CD4-positive, alpha-beta memory T cell (primary cell): ENCODE measurements at regions not wholly inside any gene's neighbourhood (a gene's known extent, or its start where the extent isn't known, plus 50 kb on each side); places are given as distances from the start of the nearest gene placed in this dataset.

Experiments
- CTCF ChIA-PET: fragments of 350-600 bp; sonication (Branson Sonifier 250); formaldehyde crosslinking; loops from one replicate; lab custom pipeline; 2021; ENCODE audit warnings: inconsistent platforms; ENCODE audit not compliant: partially characterized antibody; lab: Charles Lee
- POLR2A ChIA-PET: fragments of 350-600 bp; sonication (Branson Sonifier 250); formaldehyde crosslinking; loops from one replicate; lab custom pipeline; 2021; ENCODE audit not compliant: partially characterized antibody; lab: Charles Lee
- DNase-seq, 5 donors: peaks; one replicate each; pipeline versions ENCODE4 v3.0.0 to v3.0.0-alpha.2; 2020 to 2022; ENCODE audit warnings: mixed read lengths in 1 of 5
- H3K27ac ChIP-seq: one replicate; pipeline ENCODE4 v1.7.0; 2013; ENCODE audit warnings: low read depth, low read length
- H3K27me3 ChIP-seq: 2 replicates; pipeline ENCODE4 v1.7.0; 2013; ENCODE audit warnings: mild to moderate bottlenecking, low read length, moderate library complexity; ENCODE audit not compliant: insufficient read depth
- H3K36me3 ChIP-seq: 2 replicates; pipeline ENCODE4 v1.7.0; 2013; ENCODE audit warnings: mild to moderate bottlenecking, low read length, moderate library complexity; ENCODE audit not compliant: insufficient read depth
- H3K4me1 ChIP-seq: 2 replicates; pipeline ENCODE4 v1.7.0; 2013; ENCODE audit warnings: mild to moderate bottlenecking, low read length, moderate library complexity; ENCODE audit not compliant: insufficient read depth
- H3K4me3 ChIP-seq, 2 donors: one replicate each; pipeline ENCODE4 v1.7.0; 2013; ENCODE audit warnings: low read length in 2 of 2, mild to moderate bottlenecking in 1 of 2
- H3K9me3 ChIP-seq, 2 donors: one replicate each; pipeline ENCODE4 v1.7.0; 2013; ENCODE audit warnings: low read length in 2 of 2, control low read depth in 1 of 2; ENCODE audit not compliant: control insufficient read depth in 1 of 2
- H3K27ac Mint-ChIP-seq, 7 donors: one replicate each; pipeline ENCODE4 v1.8.0; 2020 to 2021; ENCODE audit warnings: mixed read lengths in 7 of 7, mild to moderate bottlenecking in 6 of 7, inconsistent platforms in 3 of 7, moderate library complexity in 3 of 7
- H3K27me3 Mint-ChIP-seq, 2 donors: one replicate each; pipeline ENCODE4 v1.8.0; 2020 to 2021; ENCODE audit warnings: mixed read lengths in 2 of 2
- H3K36me3 Mint-ChIP-seq, 2 donors: one replicate each; pipeline ENCODE4 v1.8.0; 2020 to 2021; ENCODE audit warnings: mixed read lengths in 2 of 2, inconsistent platforms in 1 of 2, mild to moderate bottlenecking in 1 of 2
- H3K4me1 Mint-ChIP-seq, 4 donors: one replicate each; pipeline ENCODE4 v1.8.0; 2020 to 2021; ENCODE audit warnings: mixed read lengths in 4 of 4, mild to moderate bottlenecking in 1 of 4
- H3K4me3 Mint-ChIP-seq, 8 donors: one replicate each; pipeline ENCODE4 v1.8.0; 2020 to 2021; ENCODE audit warnings: mixed read lengths in 8 of 8, mild to moderate bottlenecking in 7 of 8, moderate library complexity in 6 of 8, inconsistent platforms in 3 of 8
- H3K9me3 Mint-ChIP-seq, 8 donors: one replicate each; pipeline ENCODE4 v1.8.0; 2020 to 2021; ENCODE audit warnings: mixed read lengths in 8 of 8, mild to moderate bottlenecking in 5 of 8, inconsistent platforms in 3 of 8, moderate library complexity in 1 of 8
- intact Hi-C: fragments of 100-400 bp; cut with micrococcal nuclease; formaldehyde crosslinking; loops from one replicate; pipeline ENCODE4 v1.15.1; 2023

- H3K27ac ChIP-seq: no peak overlapping the region
- DNase-seq: no peak
- CTCF ChIA-PET: no interaction called here
These were observed 190.0 kb upstream of the LINGO1 start for GRCh38 chr15:77822631-77823230.

GRCh38 chr15:77821959-77822256 is 189.2 kb upstream of the LINGO1 start:
- intact Hi-C loops: no loop called here
- POLR2A ChIA-PET: no interaction called here
- Histone ChIP-seq H3K36me3 (no peaks in the 10 kb centered on the region), H3K9me3 (no peaks in the 10 kb centered on the region), H3K4me3 (no peak overlapping the region), H3K4me1 (no peaks in the 10 kb centered on the region), H3K27ac (no peak overlapping the region), H3K27me3 (no peaks in the 10 kb centered on the region)
- CTCF ChIA-PET: interaction anchor here (1.1 to 1.7 kb wide), 2 partner anchors 10 to 188 kb away, joined by 3 to 4 read pairs; no protein-coding TSS in a partner anchor
- Mint-ChIP-seq H3K4me1 (peaks cover 0 to 12% (median 7%) of the 10 kb centered on the region in 4 donors), H3K4me3 (peak overlapping the region in 1 of 8 donors; percentile 20), H3K27ac (peak overlapping the region in 1 of 7 donors; percentile 35), H3K27me3 (peaks cover 29 to 47% of the 10 kb centered on the region in 2 donors), H3K36me3 (no peaks in the 10 kb centered on the region), H3K9me3 (peaks cover 0 to 2% (median 0%) of the 10 kb centered on the region in 8 donors)
- DNase-seq: no peak

More at GRCh38 chr15:77822631-77823230, 190.0 kb upstream of the LINGO1 start:
- intact Hi-C loops: no loop called here
- Mint-ChIP-seq H3K27me3 (peaks cover 26 to 42% of the 10 kb centered on the region in 2 donors), H3K9me3 (peaks cover 0 to 2% (median 0%) of the 10 kb centered on the region in 8 donors), H3K36me3 (no peaks in the 10 kb centered on the region), H3K4me3 (no peak overlapping the region), H3K27ac (no peak overlapping the region), H3K4me1 (peaks cover 0 to 10% (median 6%) of the 10 kb centered on the region in 4 donors)
- no peaks in the 10 kb centered on the region for H3K27me3 ChIP-seq
- POLR2A ChIA-PET: no interaction called here
- H3K4me1 ChIP-seq: no peaks in the 10 kb centered on the region
- H3K4me3 ChIP-seq: no peak overlapping the region
- no peaks in the 10 kb centered on the region for H3K36me3 ChIP-seq
- no peaks in the 10 kb centered on the region for H3K9me3 ChIP-seq

- Histone ChIP-seq H3K4me3 (no peak overlapping the region), H3K27ac (no peak overlapping the region), H3K4me1 (no peaks in the 10 kb centered on the region), H3K9me3 (no peaks in the 10 kb centered on the region), H3K27me3 (no peaks in the 10 kb centered on the region), H3K36me3 (no peaks in the 10 kb centered on the region)
- no peak overlapping the region for H3K4me3 Mint-ChIP-seq
- intact Hi-C loops: no loop called here
- H3K4me1 Mint-ChIP-seq: peaks cover 0 to 12% (median 7%) of the 10 kb centered on the region in 4 donors
- H3K36me3 Mint-ChIP-seq: no peaks in the 10 kb centered on the region
- peak in 1 of 5 donors; percentile 3 for DNase-seq
- peaks cover 0 to 2% (median 0%) of the 10 kb centered on the region in 8 donors for H3K9me3 Mint-ChIP-seq
- ChIA-PET CTCF (interaction anchor here (1.1 to 1.7 kb wide), 3 partner anchors 10 to 187 kb away, joined by 3 to 4 read pairs (median 3); no protein-coding TSS in a partner anchor), POLR2A (no interaction called here)
- no peak overlapping the region for H3K27ac Mint-ChIP-seq
- peaks cover 29 to 49% of the 10 kb centered on the region in 2 donors for H3K27me3 Mint-ChIP-seq
These were observed 188.7 kb upstream of the LINGO1 start for GRCh38 chr15:77821188-77821958.

GRCh38 chr15:77819851-77820728 is 187.4 kb upstream of the LINGO1 start:
- peaks cover 0 to 2% (median 0%) of the 10 kb centered on the region in 8 donors for H3K9me3 Mint-ChIP-seq
- Histone ChIP-seq H3K27me3 (no peaks in the 10 kb centered on the region), H3K9me3 (no peaks in the 10 kb centered on the region), H3K27ac (no peak overlapping the region), H3K4me3 (no peak overlapping the region), H3K36me3 (no peaks in the 10 kb centered on the region), H3K4me1 (no peaks in the 10 kb centered on the region)
- H3K36me3 Mint-ChIP-seq: no peaks in the 10 kb centered on the region
- peaks cover 24 to 52% of the 10 kb centered on the region in 2 donors for H3K27me3 Mint-ChIP-seq
- no peak for DNase-seq
- CTCF ChIA-PET: interaction anchor here (1.1 kb wide), 1 partner anchor 169 kb away, joined by 3 read pairs; no protein-coding TSS in a partner anchor
- peaks cover 0 to 12% (median 7%) of the 10 kb centered on the region in 4 donors for H3K4me1 Mint-ChIP-seq
- POLR2A ChIA-PET: no interaction called here
- peak overlapping the region in 2 of 8 donors; percentile 59 for H3K4me3 Mint-ChIP-seq
- H3K27ac Mint-ChIP-seq: no peak overlapping the region
- intact Hi-C loops: no loop called here

- no peak overlapping the region for H3K27ac Mint-ChIP-seq
- no peaks in the 10 kb centered on the region for H3K36me3 ChIP-seq
- intact Hi-C loops: no loop called here
- H3K4me1 ChIP-seq: no peaks in the 10 kb centered on the region
- peaks cover 21 to 49% of the 10 kb centered on the region in 2 donors for H3K27me3 Mint-ChIP-seq
- no peaks in the 10 kb centered on the region for H3K9me3 ChIP-seq
- ChIA-PET POLR2A (no interaction called here), CTCF (no interaction called here)
- H3K9me3 Mint-ChIP-seq: peaks cover 0 to 2% (median 0%) of the 10 kb centered on the region in 8 donors
- no peaks in the 10 kb centered on the region for H3K27me3 ChIP-seq
- peaks cover 0 to 12% (median 7%) of the 10 kb centered on the region in 4 donors for H3K4me1 Mint-ChIP-seq
- no peaks in the 10 kb centered on the region for H3K36me3 Mint-ChIP-seq
- H3K4me3 ChIP-seq: no peak overlapping the region
- DNase-seq: no peak
- H3K4me3 Mint-ChIP-seq: no peak overlapping the region
- no peak overlapping the region for H3K27ac ChIP-seq
These were observed 186.5 kb upstream of the LINGO1 start for GRCh38 chr15:77819048-77819850.

- H3K4me3 Mint-ChIP-seq: no peak overlapping the region
- Histone ChIP-seq H3K4me1 (no peaks in the 10 kb centered on the region), H3K36me3 (no peaks in the 10 kb centered on the region), H3K27ac (no peak overlapping the region), H3K9me3 (no peaks in the 10 kb centered on the region), H3K27me3 (no peaks in the 10 kb centered on the region), H3K4me3 (no peak overlapping the region)
- peaks cover 0 to 12% (median 7%) of the 10 kb centered on the region in 4 donors for H3K4me1 Mint-ChIP-seq
- no peak overlapping the region for H3K27ac Mint-ChIP-seq
- peaks cover 21 to 46% of the 10 kb centered on the region in 2 donors for H3K27me3 Mint-ChIP-seq
- no peak for DNase-seq
- ChIA-PET POLR2A (no interaction called here), CTCF (no interaction called here)
- H3K36me3 Mint-ChIP-seq: no peaks in the 10 kb centered on the region
- peaks cover 0 to 2% (median 0%) of the 10 kb centered on the region in 8 donors for H3K9me3 Mint-ChIP-seq
- intact Hi-C loops: no loop called here
These were observed 185.9 kb upstream of the LINGO1 start for GRCh38 chr15:77818484-77819047.
